MCF 10A (cell line): ENCODE measurements at regions not wholly inside any gene's neighbourhood (a gene's known extent, or its start where the extent isn't known, plus 50 kb on each side); places are given as distances from the start of the nearest gene placed in this dataset.

Experiments used
- BruUV-seq: library from RNA; stranded (reverse); fragments of 400-500 nt; replicated peaks from 2 replicates; lab custom pipeline; 2021; lab: Mats Ljungman, UMichigan
- CTCF ChIA-PET: fragments of 300-600 bp; sonication (Branson Sonifier 250); formaldehyde crosslinking; extraction: SDS; loops from one replicate; lab custom pipeline; 2021; ENCODE audit warnings: antibody characterized with exemption, inconsistent platforms; lab: Yijun Ruan, JAX
- POLR2A ChIA-PET: fragments of 300-600, 350-650 bp; sonication (Branson Sonifier 250); formaldehyde crosslinking; extraction: SDS; loops from one replicate; lab custom pipeline; 2020; ENCODE audit warnings: antibody characterized with exemption, inconsistent platforms; lab: Yijun Ruan, JAX
- DNase-seq: peaks from one replicate; pipeline ENCODE4 v3.0.0-alpha.2; 2018; ENCODE audit not compliant: unreplicated experiment
- H3K27ac Mint-ChIP-seq: one replicate; pipeline ENCODE4 v1.8.0; 2022; ENCODE audit warnings: mild to moderate bottlenecking, low read depth, mixed read lengths; ENCODE audit not compliant: unreplicated experiment
- H3K27me3 Mint-ChIP-seq: one replicate; pipeline ENCODE4 v1.8.0; 2022; ENCODE audit warnings: mixed read lengths; ENCODE audit not compliant: insufficient read depth, unreplicated experiment
- H3K36me3 Mint-ChIP-seq: one replicate; pipeline ENCODE4 v1.8.0; 2022; ENCODE audit warnings: mild to moderate bottlenecking, moderate library complexity, mixed read lengths; ENCODE audit not compliant: insufficient read depth, unreplicated experiment
- H3K4me1 Mint-ChIP-seq: one replicate; pipeline ENCODE4 v1.8.0; 2022; ENCODE audit warnings: mixed read lengths; ENCODE audit not compliant: insufficient read depth, unreplicated experiment
- H3K4me3 Mint-ChIP-seq: one replicate; pipeline ENCODE4 v1.8.0; 2022; ENCODE audit warnings: mild to moderate bottlenecking, moderate library complexity, mixed read lengths; ENCODE audit not compliant: unreplicated experiment
- H3K9me3 Mint-ChIP-seq: one replicate; pipeline ENCODE4 v1.8.0; 2022; ENCODE audit warnings: mixed read lengths; ENCODE audit not compliant: unreplicated experiment
- CTCF ChIP-seq: fragments of 200-600 bp; IDR thresholded peaks from one replicate; pipeline ENCODE4 v1.8.0; 2022; ENCODE audit warnings: antibody characterized with exemption, mild to moderate bottlenecking; ENCODE audit not compliant: unreplicated experiment
- intact Hi-C: fragments of 100-400 bp; cut with micrococcal nuclease; formaldehyde crosslinking; loops from 2 replicates; pipeline ENCODE4 v1.14.1; 2022

- Mint-ChIP-seq H3K27me3 (no peaks in the 10 kb centered on the region), H3K4me1 (no peaks in the 10 kb centered on the region), H3K9me3 (no peaks in the 10 kb centered on the region), H3K27ac (no peak overlapping the region), H3K36me3 (no peaks in the 10 kb centered on the region), H3K4me3 (no peak overlapping the region)
- intact Hi-C loops, result loop anchor here (2.0 to 5.0 kb wide), 3 partner anchors 1204 to 1696 kb away; no protein-coding TSS in a partner anchor
- TF ChIP-seq CTCF, result no peak
- ChIA-PET POLR2A (no interaction called here), CTCF (interaction anchor here (0.6 kb wide), 2 partner anchors 435 to 706 kb away, joined by 3 to 4 read pairs; no protein-coding TSS in a partner anchor)
- no peak for DNase-seq
- no TSS peak for BruUV-seq
These were observed 1586.6 kb downstream of the SI start for GRCh38 chr3:163491714-163492113.

GRCh38 chr3:163490119-163490518, 1588.2 kb downstream of the SI start:
- H3K36me3 Mint-ChIP-seq, result no peaks in the 10 kb centered on the region
- H3K4me3 Mint-ChIP-seq, result no peak overlapping the region
- BruUV-seq, result no TSS peak
- no peaks in the 10 kb centered on the region for H3K4me1 Mint-ChIP-seq
- DNase-seq, result peak; percentile 76
- intact Hi-C loops, result loop anchor here (1.0 to 5.0 kb wide), 5 partner anchors 433 to 1930 kb away; no protein-coding TSS in a partner anchor
- H3K27me3 Mint-ChIP-seq, result no peaks in the 10 kb centered on the region
- POLR2A ChIA-PET, result no interaction called here
- CTCF ChIA-PET, result interaction anchor here (0.5 to 1.7 kb wide), 20 partner anchors 10 to 1954 kb away, joined by 3 to 17 read pairs (median 3); no protein-coding TSS in a partner anchor
- peak; percentile 72 for TF ChIP-seq CTCF
- no peaks in the 10 kb centered on the region for H3K9me3 Mint-ChIP-seq
- no peak overlapping the region for H3K27ac Mint-ChIP-seq

- no TSS peak for BruUV-seq
- intact Hi-C loops, result no loop called here
- POLR2A ChIA-PET, result no interaction called here
These were observed 1595.6 kb downstream of the SI start for GRCh38 chr3:163482695-163483094.

GRCh38 chr3:163481738-163482137, 1596.6 kb downstream of the SI start:
- Mint-ChIP-seq H3K36me3 (no peaks in the 10 kb centered on the region), H3K4me1 (no peaks in the 10 kb centered on the region), H3K4me3 (no peak overlapping the region), H3K27me3 (no peaks in the 10 kb centered on the region), H3K27ac (no peak overlapping the region), H3K9me3 (no peaks in the 10 kb centered on the region)
- BruUV-seq, result no TSS peak
- ChIA-PET CTCF (no interaction called here), POLR2A (no interaction called here)
- no peak for TF ChIP-seq CTCF
- intact Hi-C loops, result no loop called here
- no peak for DNase-seq

More at GRCh38 chr3:163482695-163483094, 1595.6 kb downstream of the SI start:
- Mint-ChIP-seq H3K9me3 (no peaks in the 10 kb centered on the region), H3K27ac (no peak overlapping the region), H3K36me3 (no peaks in the 10 kb centered on the region), H3K4me1 (no peaks in the 10 kb centered on the region), H3K4me3 (no peak overlapping the region), H3K27me3 (no peaks in the 10 kb centered on the region)
- CTCF ChIA-PET, result no interaction called here
- DNase-seq, result no peak
- no peak for TF ChIP-seq CTCF
